ENCODE measurements at regions not wholly inside any gene's neighbourhood (a gene's known extent, or its start where the extent isn't known, plus 50 kb on each side); places are given as distances from the start of the nearest gene placed in this dataset.
A peak's percentile ranks its signal among the peaks of the same experiment; 100 is the strongest.
"Not testable (repeated sequence)": the region's sequence is repeated elsewhere in the genome, so short reads cannot be mapped to it uniquely, and the experiment has no call there.

GRCh38 chr6:85191656-85192055 lies 258.2 kb upstream of the NT5E start:
- DNase-seq: no peak

GRCh38 chr6:85186546-85187175 lies 263.2 kb upstream of the NT5E start:
- DNase-seq: no peak

DNA sequence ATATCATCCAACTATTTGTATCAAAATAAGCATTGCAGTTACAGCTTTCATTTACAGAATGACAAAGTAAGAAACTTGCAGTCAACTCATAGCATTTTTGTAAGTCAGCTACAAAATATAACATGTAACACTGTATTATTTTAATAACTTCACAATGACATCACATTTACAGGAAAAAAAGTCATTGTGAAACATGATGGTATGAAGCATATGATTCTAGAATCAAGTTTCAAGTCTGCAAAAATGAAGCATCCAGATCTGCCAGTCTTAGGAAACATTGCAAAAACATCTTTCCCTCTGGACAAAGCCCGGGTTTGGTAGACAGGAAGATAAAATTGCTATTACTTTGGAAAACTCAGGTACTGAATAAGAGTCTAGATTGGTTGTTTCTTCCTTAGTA lies 263.9 kb upstream of the NT5E start:
- DNase-seq: no peak

- DNase-seq: no peak
These were observed 266.0 kb upstream of the NT5E start for GRCh38 chr6:85183841-85184240.

GRCh38 chr6:85172705-85173104 lies 277.2 kb upstream of the NT5E start:
- no peak for DNase-seq

DNA sequence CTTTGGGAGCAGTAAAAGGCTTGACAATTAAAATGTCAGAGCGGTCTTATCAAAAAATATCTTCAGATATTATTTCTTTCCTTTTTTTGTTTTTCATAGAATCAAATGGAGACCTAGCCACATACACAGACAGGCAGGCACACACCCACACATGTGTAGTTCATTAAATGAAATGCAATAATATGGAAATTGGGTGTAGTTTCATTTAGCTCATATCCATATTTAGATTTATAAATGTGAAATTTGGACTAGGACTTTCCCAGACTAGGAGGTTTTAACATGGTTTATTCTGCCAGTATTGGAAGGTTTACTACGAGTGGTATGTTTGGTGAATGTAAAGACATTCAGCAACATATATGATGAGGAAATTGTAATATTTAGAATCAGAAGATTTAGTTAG lies 277.7 kb upstream of the NT5E start:
- no peak for DNase-seq

DNA sequence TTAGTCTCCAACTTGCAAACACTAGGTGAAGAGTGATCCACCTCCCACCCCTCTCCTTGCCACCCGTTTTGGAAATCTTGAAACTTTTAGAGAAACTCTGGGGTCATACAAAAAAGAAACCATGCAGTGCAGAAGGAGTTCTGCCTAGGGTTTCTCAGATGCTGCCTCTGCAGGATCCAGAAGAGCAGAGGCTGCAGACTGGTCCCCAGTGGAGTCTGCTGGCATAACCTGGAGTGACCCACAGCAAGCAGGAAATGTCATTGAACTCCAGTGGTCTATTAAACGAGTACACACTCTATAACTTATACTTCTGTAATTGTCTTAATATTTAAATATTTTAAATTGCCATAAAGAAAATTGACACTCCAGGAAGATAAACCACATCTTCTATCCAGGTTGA lies 280.7 kb upstream of the NT5E start:
- no peak for DNase-seq

DNA sequence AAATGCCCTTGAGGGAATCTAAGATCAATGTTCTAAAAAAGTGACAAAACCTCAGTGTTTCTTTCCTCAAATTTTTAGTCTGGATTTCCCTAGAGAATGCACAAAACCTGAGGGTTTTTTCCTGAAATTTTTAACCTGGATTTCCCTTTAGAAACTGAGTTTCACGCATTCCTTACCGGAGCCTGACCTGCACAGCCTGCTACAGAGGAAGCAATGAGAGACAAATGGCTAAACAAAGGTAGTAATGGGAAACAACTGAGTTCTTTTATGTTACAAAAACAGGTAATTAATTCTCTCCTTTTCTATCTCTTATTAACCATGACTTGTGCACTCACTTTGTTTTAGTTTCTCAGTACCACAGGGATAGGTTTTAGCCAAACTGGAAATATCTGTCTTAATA lies 281.7 kb upstream of the NT5E start:
- DNase-seq: no peak

DNA sequence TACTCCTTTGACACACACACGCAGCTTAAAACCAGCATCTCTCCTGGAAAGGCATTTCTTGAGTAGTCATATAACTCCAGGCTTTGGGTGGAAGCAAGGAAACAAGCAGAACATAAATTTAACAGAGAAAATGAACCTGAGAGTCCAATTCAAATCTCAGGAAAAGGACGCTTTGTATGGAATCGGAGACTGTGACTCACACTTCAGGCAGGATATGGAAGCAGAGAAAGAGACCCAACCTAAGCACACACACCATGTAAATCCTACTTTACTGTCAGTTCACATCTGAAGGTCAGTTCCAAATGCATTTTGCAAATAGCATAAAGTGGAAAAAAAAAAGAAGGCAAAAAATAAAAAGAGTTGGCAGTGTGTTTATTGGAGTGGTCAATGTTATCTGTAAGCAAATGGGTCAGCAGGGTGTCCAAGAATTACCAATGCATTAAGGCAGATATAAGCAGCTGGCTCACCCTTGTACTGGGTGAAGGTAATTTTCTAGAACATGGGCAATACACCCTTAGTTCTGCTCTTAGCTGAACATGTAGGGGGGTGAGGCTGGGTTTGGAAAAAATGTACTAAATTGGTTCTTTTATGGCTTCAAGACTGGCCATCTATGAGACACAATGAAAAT lies 283.7 kb upstream of the NT5E start:
- DNase-seq: no peak

GRCh38 chr6:85163156-85164080 lies 286.5 kb upstream of the NT5E start:
- DNase-seq: peak; percentile 38

DNA sequence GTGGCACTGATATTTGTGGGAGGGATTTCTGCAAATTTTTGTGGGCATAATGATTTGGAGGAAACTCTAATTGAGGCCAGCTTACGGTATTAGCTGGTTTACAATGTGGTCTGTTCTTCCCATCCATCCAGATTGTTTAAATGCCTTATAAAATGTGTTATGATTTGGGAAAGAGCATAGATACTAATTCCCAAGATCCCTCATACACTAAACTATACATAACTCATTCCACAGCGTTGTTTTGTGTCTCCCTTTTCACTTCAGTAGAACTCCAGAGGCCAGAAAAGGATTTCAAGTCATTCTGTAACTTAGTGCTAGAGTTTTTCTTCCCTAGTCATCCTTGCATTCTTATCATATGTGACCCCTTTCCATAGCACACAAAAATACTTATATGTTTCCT lies 292.6 kb upstream of the NT5E start:
- DNase-seq: no peak

GRCh38 chr6:85143676-85144075 lies 306.2 kb upstream of the NT5E start:
- peak; percentile 37 for DNase-seq

DNA sequence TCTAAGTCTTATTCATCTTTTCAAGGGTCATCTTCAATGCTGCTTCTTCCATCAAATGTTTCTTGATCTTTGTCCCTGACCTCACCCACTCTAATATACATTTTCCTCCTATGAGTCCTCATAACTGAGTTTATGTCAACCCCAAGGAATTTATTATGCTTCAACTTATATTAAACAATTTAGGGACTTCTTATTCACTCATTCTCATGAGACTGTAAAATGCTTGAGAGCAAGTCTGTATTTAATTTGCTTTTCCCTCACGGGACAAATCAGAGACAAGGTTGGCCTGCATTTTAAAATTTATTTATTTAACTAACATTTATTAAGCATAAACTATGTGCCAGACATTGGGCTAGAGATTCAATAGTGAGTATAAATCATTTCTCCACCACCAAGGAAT lies 312.0 kb upstream of the NT5E start:
- DNase-seq: no peak

DNA sequence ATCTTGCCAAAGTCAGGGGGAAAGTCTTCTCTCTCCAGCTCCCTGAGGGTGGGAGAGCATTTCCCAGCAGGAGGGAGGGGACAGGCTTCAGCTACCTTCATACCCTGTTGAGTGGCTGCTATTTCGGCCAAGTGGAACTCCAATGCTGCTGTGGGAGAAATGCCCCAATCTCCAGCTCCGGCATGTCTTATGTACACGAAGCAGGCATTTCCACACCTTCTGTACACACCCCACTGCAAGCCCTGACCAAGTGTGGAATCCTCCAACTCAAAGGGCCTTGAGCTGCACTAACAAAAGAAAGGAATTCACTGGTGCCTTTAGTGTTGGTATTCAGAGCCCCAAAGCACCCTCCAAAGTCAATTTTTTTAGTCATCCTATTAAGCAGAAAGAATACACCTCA lies 313.6 kb upstream of the NT5E start:
- no peak for DNase-seq

DNA sequence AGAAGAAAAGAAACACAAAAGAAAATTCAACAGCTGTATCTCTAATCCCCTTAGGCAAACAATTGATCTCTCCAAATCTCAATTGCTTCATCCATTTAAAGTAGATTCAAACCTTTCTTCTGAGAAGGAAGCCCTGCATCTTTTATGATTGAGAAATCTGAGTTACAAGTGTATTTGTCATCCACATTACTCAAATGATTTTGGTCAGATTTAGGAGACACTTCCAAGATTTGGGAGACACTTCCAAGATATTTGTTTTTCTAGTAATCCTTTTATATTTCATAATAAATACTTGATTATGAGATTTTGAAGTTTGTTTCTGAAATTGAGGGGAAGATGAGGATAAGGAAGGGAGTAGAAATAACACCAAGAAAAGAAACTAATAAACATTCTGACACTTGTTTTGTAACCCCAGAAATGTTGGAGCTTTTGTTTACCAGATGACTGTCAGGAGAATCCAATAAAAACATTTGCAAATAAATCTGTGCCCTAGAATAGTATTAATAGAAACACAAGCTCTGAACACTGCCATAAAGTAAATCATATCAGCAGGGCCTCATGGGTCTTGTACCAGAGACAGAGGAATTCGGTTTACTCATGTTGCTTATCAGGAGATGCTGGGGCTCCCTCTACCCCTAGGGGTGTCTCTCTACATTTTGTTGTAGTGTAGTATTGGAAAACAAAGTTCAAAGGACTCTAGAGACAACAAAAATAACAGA lies 314.3 kb upstream of the NT5E start:
- DNase-seq: no peak

GRCh38 chr6:85134172-85134571 lies 315.7 kb upstream of the NT5E start:
- no peak for DNase-seq

DNA sequence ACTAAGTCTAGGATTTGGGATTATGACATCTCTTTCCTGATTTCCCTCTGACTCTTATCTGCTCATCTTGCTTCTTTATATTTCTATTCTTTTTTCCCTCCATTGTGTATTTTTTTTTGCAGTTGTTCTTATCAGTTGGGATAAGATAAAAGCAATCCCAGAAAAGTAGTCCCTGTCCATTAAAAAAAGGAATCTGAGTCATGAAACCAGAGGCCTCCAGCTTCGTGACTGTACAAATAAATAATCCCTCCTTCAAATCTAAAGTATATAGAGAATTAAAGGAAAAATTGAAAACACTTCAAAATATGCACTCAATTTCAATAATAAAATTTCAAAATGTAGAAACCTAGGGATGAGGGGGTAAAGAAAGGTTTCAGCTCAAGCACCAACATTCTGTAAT lies 317.8 kb upstream of the NT5E start:
- no peak for DNase-seq

DNA sequence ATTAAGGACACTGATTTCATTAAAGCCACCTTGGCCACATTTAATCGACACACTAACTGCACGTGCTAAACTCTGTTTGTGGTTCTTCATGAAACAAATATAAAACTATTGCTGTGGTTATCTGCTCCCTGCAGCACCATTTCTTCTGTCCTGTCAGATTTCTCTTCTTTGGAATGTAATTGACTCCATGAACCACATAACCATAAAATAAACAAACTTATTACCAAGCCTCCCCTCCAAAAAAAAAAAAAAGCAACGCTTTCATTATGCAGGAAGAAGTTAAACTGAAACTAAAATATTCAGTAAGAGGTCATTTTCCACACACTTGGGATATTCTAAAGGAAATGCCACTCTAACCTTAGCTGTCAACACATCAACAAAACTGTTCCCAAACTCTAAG lies 319.1 kb upstream of the NT5E start:
- no peak for DNase-seq

- no peak for DNase-seq
These were observed 320.0 kb upstream of the NT5E start for GRCh38 chr6:85129881-85130280.

- DNase-seq: no peak
These were observed 321.1 kb upstream of the NT5E start for GRCh38 chr6:85128781-85129180.

- DNase-seq: not testable (repeated sequence)
These were observed 321.6 kb upstream of the NT5E start for GRCh38 chr6:85128256-85128655.

- DNase-seq: no peak
These were observed 322.1 kb upstream of the NT5E start for GRCh38 chr6:85127696-85128243.

- no peak for DNase-seq
These were observed 322.8 kb upstream of the NT5E start for GRCh38 chr6:85127168-85127498.

Data from right hindlimb (tissue), 1 donor.